Renal pelvis (tissue), 1 donor: ENCODE measurements at regions not wholly inside any gene's neighbourhood (a gene's known extent, or its start where the extent isn't known, plus 50 kb on each side); places are given as distances from the start of the nearest gene placed in this dataset.
"Not testable (repeated sequence)": the region's sequence is repeated elsewhere in the genome, so short reads cannot be mapped to it uniquely, and the experiment has no call there.

Experiments used
- DNase-seq: peaks from one replicate; pipeline ENCODE4 v3.0.0-alpha.2; 2013

- no peak for DNase-seq
Observed at GRCh38 chr15:91414124-91414523, 314.1 kb downstream of the SV2B start.

GRCh38 chr15:91415258-91415657, 315.2 kb downstream of the SV2B start:
- not testable (repeated sequence) for DNase-seq

GRCh38 chr15:91420689-91421088, 320.6 kb downstream of the SV2B start:
- no peak for DNase-seq

GRCh38 chr15:91422797-91423196, 322.7 kb downstream of the SV2B start:
- DNase-seq = no peak

- DNase-seq = no peak
Observed at GRCh38 chr15:91424001-91424400, 323.9 kb downstream of the SV2B start.

- DNase-seq = no peak
Observed at GRCh38 chr15:91426412-91426811, 326.4 kb downstream of the SV2B start.

GRCh38 chr15:91429973-91430372, 329.9 kb downstream of the SV2B start:
- no peak for DNase-seq

- no peak for DNase-seq
Observed at GRCh38 chr15:91431041-91431715, 331.1 kb downstream of the SV2B start.

GRCh38 chr15:91435113-91435512, 335.1 kb downstream of the SV2B start:
- DNase-seq = no peak

GRCh38 chr15:91444656-91445055, 344.6 kb downstream of the SV2B start:
- DNase-seq = no peak

- peak; percentile 29 for DNase-seq
Observed at GRCh38 chr15:91445695-91446228, 345.7 kb downstream of the SV2B start.

- no peak for DNase-seq
Observed at GRCh38 chr15:91447991-91448644, 348.1 kb downstream of the SV2B start.

GRCh38 chr15:91453376-91453775, 353.3 kb downstream of the SV2B start:
- not testable (repeated sequence) for DNase-seq

GRCh38 chr15:91456251-91456718, 356.2 kb downstream of the SV2B start:
- peak; percentile 14 for DNase-seq

GRCh38 chr15:91456921-91457320, 356.9 kb downstream of the SV2B start:
- no peak for DNase-seq

GRCh38 chr15:91461377-91461776, 361.3 kb downstream of the SV2B start:
- DNase-seq = no peak

- no peak for DNase-seq
Observed at GRCh38 chr15:91465086-91465485, 365.0 kb downstream of the SV2B start.

- DNase-seq = peak; percentile 54
Observed at GRCh38 chr15:91465696-91466095, 365.6 kb downstream of the SV2B start.

GRCh38 chr15:91468871-91469580, 369.0 kb downstream of the SV2B start:
- no peak for DNase-seq

GRCh38 chr15:91469632-91470567, 369.8 kb downstream of the SV2B start:
- no peak for DNase-seq

- DNase-seq = no peak
Observed at GRCh38 chr15:91471468-91471867, 371.4 kb downstream of the SV2B start.
